NCI-H2107 treated with DMSO at 0.1 percent for 48 hours (cell line): ENCODE measurements at regions not wholly inside any gene's neighbourhood (a gene's known extent, or its start where the extent isn't known, plus 50 kb on each side); places are given as distances from the start of the nearest gene placed in this dataset.

ENCODE experiments used
- DNase-seq: peaks from one replicate; lab custom pipeline; 2025; ENCODE audit not compliant: unreplicated experiment; lab: John Stamatoyannopoulos, UW

GRCh38 chr13:53200498-53201453 is 172.2 kb downstream of the OLFM4 start:
- no peak for DNase-seq

GRCh38 chr13:53201454-53202225 is 173.0 kb downstream of the OLFM4 start:
- DNase-seq: no peak

- no peak for DNase-seq
These were observed 176.0 kb downstream of the OLFM4 start for GRCh38 chr13:53204598-53204997.

- no peak for DNase-seq
These were observed 177.8 kb downstream of the OLFM4 start for GRCh38 chr13:53206455-53206854.

- DNase-seq: no peak
These were observed 178.9 kb downstream of the OLFM4 start for GRCh38 chr13:53207556-53207955.

GRCh38 chr13:53214433-53214832 is 185.8 kb downstream of the OLFM4 start:
- no peak for DNase-seq

- DNase-seq: no peak
These were observed 186.9 kb downstream of the OLFM4 start for GRCh38 chr13:53215563-53215962.

- no peak for DNase-seq
These were observed 188.2 kb downstream of the OLFM4 start for GRCh38 chr13:53216773-53217172.

GRCh38 chr13:53217194-53217593 is 188.6 kb downstream of the OLFM4 start:
- DNase-seq: no peak

GRCh38 chr13:53220038-53220437 is 191.4 kb downstream of the OLFM4 start:
- DNase-seq: no peak

GRCh38 chr13:53237696-53238095 is 209.1 kb downstream of the OLFM4 start:
- no peak for DNase-seq

- peak; percentile 12 for DNase-seq
These were observed 209.6 kb downstream of the OLFM4 start for GRCh38 chr13:53238261-53238660.

GRCh38 chr13:53240401-53241025 is 211.9 kb downstream of the OLFM4 start:
- DNase-seq: no peak

- DNase-seq: peak; percentile 86
These were observed 213.3 kb downstream of the OLFM4 start for GRCh38 chr13:53241891-53242348.

- DNase-seq: no peak
These were observed 220.6 kb downstream of the OLFM4 start for GRCh38 chr13:53249236-53249635.

- peak; percentile 72 for DNase-seq
These were observed 221.8 kb downstream of the OLFM4 start for GRCh38 chr13:53250272-53250875.

GRCh38 chr13:53250977-53251376 is 222.4 kb downstream of the OLFM4 start:
- no peak for DNase-seq

- DNase-seq: no peak
These were observed 225.9 kb downstream of the OLFM4 start for GRCh38 chr13:53254500-53254899.

- no peak for DNase-seq
These were observed 227.2 kb downstream of the OLFM4 start for GRCh38 chr13:53255795-53256194.

- DNase-seq: no peak
These were observed 232.0 kb downstream of the OLFM4 start for GRCh38 chr13:53260594-53260993.
